ENCODE measurements at regions not wholly inside any gene's neighbourhood (a gene's known extent, or its start where the extent isn't known, plus 50 kb on each side); places are given as distances from the start of the nearest gene placed in this dataset.

DNA sequence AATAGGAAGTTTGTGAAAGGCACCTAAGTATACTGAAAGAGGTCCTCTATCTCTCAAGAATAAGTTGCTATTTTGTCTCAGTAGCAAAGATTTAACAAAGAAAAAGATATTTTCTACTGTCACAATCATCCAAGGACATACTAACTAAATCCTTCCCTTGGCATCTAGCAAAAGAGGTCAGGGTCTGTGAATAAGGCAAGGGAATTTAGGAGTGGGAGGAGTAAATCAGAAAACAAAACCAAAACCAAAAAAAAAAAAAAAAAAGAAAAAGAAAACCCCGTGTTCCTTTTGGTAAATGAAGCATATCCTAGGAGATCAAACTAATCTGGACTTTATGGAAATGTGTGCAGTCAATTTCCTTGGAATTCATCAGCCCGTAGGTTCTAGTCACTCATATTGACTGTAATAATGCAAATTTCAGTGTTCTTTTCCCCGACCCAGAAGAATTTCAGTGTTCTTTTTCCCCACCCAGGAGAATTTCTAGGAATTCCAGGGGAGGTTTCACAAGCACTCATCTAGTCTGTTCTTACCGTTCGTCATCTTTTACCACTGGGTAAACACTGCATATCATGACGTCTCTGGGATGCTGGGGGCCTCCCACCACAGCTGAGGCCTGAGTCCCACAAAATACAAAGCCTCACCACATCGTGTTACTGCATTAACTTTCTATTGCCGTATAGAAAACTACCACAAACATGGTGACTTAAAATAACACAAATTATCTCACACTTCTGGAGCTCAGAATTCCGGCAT, 113.8 kb upstream of the CCDC54 start:
- DNase-seq (ENCODE audit: low spot score): no peak

DNA sequence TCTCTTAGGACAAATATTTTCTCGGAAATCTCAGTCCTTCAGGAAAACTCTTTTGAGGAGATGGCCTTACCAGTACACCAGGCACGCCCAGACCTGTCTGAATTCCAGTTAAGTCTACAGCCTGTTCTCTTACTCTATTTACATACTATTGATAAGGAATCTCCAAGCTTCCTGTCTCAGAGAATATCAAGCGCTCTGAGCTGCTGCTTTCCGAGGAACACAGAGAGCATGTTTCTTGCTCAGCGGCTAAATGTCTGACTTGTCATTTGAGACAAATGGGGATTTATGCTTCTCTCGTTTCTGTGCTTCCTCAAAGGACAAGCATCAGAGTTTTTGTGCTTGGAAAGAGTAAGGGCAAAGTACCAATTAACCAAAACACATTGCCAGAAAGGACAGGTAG, 112.4 kb upstream of the CCDC54 start:
- DNase-seq (ENCODE audit: low spot score): no peak

DNA sequence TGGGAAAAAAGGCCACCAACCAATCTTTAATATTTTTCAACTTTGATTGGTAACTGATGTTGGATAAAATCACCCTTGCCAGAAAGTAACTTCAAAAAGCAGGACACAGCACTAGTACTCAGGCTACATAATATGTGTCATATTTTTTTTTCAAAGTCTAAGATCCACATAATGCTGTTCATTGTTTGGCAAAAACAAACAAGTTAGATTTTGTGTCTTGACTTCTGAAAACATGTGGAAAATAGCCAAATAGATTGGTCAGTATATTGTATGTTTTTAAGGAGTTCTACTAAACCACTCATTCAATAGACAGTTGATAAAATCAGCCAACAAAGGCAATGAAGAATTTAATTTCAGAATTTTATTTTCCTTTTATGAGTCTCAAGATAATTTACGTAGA, 111.7 kb upstream of the CCDC54 start:
- DNase-seq (ENCODE audit: low spot score): no peak

DNA sequence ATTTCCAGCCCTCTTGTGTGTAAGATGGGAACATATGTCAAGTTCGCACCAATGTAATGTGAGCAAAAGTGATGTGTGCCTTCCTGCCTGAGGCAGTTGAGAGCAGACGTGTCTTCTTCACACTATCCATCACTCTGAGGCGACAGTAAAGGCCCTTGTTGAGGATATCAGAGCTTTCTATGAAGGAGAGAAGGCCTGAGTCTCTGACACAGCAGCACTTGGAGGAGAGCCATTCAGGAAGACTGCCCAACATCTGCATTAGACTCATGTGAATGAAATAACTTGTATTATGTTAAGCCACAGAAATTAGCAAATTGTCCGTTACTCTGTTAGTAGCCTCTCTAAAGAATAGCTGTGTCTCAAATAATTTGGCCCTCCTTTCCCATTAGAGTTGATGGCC, 108.8 kb upstream of the CCDC54 start:
- no peak for DNase-seq (ENCODE audit: low spot score)

DNA sequence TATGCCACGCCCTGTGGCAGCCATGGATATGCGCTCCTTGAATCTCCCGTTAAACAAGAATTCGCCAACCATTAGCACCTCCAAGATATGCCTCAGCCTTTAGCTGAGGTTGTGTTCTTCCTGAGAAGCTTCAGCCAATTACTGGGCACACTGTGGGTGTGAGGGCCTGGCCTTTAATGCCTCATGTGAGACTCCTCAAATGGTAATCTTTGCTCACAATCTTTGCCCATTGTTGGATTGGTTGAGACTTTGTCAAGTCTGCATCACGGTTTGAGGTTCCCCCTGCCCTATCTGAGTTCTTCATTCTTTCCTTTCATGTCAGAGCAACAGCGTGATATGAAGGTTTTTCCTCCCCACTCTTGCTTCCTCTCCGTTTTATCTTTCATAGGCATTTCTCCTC, 108.1 kb upstream of the CCDC54 start:
- DNase-seq (ENCODE audit: low spot score): no peak

DNA sequence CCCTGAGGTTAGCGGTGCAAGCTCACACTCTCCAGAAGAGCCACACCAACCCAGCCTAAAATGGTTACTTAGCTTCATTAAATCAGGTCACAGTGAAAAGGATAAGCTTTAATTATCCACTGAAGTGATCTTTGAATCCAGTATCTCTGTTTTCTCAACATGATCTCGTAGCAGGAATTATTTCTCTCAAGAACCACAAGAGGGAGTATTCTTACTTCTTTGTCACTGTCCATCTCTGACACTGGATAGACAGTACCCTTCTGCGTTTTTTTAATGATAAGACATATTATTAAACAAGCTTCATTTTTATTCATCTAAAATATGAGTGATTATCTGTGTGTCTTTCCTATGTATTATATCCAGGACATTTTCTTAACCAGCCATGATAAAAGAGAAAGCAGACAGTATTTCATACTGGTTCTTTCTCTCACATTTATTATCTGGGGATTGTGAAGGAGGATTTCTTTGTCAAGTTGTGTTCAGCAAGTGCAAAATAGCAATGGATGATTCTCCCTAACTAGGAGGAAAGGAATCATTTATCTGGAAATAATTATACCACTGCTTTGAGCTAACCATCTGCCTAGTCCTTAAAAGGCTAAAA, 105.4 kb upstream of the CCDC54 start:
- peak; percentile 64 for DNase-seq (ENCODE audit: low spot score)

DNA sequence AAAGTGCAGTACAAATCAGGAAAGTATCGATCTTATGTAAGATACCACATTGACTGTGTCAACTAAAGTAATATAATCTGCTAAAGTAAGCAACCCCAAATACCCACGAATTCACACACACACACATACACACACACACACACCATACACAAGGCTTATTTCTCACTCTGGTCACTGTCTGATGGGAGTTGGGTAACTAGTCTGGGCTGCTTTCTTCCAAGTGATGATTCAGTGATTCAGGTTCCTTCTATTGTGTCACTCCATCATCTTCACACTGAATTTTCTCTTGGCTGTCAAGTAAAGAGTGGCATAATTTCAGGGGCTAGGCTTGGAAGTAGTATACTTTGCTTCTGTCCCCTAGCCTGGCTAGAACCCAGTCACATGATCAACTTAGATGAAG, 104.8 kb upstream of the CCDC54 start:
- DNase-seq (ENCODE audit: low spot score): no peak

DNA sequence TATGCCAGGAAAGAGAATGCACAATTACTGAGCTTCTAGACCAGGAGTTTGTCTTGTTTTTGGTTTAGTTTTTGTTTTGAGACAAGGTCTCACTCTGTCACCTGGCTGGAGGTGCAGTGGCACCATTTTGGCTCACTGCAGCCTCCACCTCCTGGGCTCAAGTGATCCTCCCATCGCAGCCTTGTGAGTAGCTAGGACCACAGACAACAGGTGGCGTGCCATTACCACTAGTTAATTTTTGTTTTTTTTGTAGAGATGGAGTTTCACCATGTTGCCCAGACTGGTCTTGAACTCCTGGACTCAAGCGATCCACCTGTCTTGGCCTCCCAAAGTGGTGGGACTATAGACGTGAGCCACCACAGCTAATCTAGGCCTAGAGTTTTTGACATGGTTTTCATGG, 104.4 kb upstream of the CCDC54 start:
- DNase-seq (ENCODE audit: low spot score): no peak

DNA sequence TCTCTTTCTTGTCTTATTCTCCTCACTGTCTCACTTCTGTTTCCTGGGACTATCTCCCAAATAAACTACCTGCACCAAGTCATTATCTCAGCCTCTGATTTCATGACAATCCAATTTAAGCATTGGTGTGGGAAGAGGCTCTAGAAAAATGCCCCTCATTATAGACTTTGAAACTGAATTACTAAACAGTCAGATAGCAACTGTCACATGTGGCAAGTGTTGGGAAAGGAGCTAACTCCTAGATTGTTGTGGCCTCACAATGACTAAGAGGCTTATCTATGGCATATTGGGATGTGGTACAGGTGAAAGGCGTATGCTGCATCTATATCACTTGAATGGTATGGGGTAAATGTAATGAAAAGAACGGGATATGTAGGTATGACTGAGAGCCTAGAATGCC, 103.5 kb upstream of the CCDC54 start:
- no peak for DNase-seq (ENCODE audit: low spot score)

DNA sequence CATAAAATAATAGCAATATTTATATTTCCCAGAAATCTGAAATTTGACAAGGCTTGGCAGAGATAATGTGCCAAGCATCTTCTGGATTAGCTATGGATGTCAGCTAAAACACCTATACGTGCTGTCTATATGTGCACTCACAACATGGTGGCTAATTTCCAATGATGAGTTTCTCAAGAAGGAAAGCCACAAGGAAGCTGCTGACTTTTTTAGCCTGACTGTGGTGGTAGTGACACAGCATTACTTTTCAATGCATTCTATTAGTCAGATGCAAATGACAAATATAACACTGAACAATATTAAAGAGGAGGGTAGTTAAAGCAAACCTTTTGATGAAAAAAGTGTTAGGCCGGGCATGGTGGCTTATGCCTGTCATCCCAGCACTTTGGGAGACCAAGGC, 101.7 kb upstream of the CCDC54 start:
- DNase-seq (ENCODE audit: low spot score): no peak

DNA sequence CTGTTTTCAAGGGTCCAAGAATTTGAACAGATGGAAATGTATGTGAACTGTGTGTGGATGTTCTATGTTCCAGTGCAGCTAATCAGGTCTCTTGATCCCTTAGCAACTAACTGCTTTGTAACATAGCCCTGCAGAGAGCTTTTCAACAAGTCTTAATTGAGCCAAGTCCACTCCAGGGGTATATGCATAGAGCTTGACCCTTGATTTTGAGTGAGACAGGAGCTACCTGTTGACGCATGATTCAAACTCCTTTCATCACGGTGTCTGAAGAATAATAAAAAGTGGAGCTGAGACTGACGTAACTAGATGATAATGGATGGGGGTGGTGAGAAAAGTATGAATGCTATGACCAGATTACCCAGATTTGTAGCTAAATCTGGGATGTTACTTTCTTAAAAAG, 93.3 kb upstream of the CCDC54 start:
- no peak for DNase-seq (ENCODE audit: low spot score)

DNA sequence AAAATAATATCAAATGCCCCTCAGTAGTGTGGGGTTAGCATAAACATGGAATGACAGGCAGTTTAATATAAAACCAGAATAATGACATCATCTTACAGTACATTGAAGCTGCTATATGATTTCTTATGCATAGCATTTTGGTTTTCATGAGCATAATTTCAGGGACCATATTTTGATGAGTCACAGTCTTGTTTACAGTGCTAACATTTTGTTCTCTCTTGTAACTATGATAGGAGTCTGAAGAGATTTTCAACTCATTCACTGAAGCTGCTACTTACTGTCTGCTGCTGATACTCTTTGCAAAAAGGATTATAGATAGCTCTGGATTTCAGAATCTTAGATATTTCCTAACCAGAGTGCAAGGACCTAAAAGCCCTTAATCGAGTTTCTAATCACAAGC, 92.6 kb upstream of the CCDC54 start:
- DNase-seq (ENCODE audit: low spot score): no peak

DNA sequence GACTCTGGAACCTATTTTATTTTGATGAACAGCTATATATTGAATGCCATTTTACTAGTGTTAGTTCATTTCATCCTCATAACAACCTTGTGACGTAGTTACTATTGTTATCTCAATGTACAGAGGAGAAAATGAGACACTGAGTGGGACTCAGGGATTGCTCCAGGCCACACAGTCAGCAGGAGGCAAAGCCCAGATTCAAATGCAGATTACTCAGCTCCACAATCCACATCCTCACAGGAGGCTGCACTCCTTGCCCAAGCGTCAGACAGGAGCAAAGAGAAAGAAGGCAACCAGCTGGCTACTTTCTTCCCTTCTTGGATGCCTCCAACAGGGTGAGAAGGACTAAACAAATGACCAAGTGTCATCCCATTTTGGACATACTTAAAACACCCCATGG, 92.0 kb upstream of the CCDC54 start:
- DNase-seq (ENCODE audit: low spot score): no peak

DNA sequence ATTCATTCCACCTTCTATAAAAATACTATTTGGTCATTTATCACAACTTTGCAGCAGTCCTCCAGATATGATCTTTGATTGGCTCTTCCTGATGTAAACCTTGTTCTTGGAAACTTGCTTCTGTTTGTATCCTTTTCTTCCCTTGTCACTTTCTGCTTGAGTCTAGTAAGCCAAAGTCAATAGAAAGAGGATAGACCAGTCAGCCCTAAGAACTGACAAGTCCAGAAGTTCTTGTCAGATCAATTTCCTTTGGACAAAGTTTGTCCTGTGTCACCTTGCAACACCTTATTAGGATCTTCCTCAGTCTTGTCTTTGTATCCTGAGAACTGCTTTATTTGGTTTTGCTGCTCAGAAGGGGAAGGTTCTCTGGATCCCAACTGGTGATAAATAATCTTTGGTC, 87.9 kb upstream of the CCDC54 start:
- no peak for DNase-seq (ENCODE audit: low spot score)

DNA sequence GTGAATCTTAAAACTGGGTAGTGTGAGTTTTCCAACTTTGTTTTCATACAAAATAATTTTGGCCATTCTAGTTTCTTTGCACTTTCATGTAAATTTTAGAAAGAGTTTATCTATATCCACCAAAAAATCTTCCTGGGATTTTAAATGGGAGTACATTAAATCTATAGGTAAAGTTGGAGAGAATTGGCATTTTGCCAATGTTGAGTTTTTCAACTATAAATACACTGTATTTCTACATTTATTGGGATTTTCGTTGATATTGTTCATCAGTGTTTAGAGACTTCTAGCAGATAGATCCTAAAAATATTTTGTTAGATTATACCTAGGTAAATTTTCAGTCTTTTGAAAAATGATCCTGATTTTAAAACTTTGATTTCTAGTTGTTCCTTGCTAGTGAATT, 83.1 kb upstream of the CCDC54 start:
- DNase-seq (ENCODE audit: low spot score): no peak

DNA sequence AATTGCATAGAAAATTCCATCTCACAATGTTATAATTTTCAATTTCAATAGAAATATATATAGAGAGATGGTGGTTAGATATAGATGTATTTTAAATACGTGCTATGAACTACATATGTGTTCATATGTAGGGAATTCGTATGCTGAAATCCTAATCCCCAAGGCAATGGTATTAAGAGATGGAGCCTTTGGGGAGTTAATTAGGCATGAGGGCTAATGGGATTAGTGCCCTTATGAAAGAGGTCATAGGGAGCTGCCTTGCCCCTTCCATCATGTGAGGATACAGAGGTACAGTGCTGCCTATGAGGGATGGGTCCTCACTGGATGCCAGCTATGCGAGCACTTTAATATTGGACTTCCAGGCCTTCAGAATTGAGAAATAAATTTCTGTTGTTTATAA, 79.6 kb upstream of the CCDC54 start:
- DNase-seq (ENCODE audit: low spot score): no peak

DNA sequence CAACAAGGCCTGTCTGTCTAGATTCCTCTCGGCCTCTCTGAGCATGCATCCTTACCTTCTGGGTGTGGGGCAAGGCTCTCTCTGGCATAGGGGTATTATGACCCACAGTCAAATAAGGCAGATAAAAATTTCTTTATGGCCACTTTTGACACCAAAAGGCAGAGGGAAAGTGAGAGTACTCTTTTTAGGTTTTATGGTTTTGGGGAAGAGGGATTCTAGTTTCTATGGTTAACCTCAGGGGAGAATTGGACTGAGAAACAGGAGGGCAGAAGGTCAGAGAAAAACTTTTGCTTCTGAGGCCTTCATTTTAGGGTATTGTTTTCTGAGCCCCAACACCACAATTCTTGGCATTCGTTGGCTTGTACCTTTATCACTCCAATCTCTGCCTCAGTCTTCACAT, 70.0 kb upstream of the CCDC54 start:
- DNase-seq (ENCODE audit: low spot score): no peak

DNA sequence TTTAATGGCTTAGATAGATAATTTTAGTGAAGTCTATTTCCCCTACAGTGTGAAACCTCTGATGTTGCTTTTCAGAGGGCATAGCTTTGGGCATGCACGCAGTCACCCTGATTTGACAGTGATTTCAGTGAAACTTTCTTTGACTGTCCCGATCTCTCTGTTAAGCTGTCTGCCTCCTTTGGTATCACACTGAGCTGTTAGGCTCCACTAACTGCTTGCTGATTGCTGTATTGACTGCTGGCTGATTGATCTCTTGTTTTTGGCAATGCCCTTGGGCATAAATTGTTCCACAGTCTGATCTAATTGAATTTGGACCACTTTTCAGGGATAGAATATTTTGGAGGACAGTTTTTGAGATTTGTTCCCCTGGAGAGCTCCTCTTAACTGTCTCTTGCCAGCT, 68.5 kb upstream of the CCDC54 start:
- no peak for DNase-seq (ENCODE audit: low spot score)

DNA sequence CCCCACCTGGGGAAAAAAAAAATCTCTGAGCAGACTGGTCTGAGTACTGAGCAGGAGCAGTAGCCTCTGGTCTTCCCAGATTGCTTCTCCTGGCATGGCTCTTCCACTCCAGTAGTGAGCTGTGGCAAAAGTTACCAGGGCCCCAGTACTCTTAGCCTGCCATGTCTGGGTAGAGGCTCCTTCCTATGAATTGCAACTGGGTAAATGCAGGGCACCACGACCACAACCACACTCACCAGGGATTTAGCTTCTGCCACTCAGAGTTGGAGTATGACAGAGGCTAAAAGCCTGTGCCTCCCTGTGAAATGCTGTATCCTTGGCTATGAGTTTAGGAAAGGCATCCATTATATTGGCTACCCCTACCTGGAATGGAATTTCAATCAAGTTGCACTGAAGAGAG, 67.9 kb upstream of the CCDC54 start:
- no peak for DNase-seq (ENCODE audit: low spot score)

DNA sequence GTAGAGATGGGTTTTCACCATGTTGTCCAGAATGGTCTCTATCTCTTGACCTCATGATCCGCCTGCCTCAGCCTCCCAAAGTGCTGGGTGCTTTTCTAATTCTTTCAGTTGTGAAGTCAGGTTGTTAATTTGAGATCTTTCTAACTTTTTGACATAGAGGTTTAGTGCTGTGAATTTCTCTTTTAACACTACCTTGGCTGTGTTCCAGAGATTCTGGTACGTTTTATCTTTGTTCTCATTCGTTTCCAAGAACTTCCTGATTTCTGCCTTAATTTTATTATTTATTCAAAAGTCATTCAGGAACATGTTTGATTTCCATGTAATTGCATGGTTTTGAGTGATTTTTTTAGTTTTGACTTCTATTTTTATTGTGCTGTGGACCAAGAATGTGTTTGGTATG, 63.5 kb upstream of the CCDC54 start:
- DNase-seq (ENCODE audit: low spot score): no peak

DNA sequence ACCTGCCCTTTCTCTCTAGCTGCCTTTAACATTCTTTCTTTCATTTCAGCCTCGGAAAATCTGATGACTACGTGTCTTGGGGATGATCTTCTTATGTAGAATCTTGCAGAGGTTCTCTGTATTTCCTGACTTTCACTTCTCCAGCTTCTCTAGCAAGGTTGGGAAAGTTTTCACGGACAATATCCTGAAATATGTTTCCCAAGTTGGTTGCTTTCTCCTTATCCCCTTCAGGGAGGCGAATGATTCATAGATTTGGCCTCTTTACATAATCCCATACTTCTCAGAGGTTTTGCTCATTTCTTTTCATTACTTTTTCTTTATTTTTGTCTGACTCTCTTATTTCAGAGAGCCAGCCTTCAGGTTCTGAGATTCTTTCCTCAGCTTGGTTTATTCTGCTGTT, 62.1 kb upstream of the CCDC54 start:
- DNase-seq (ENCODE audit: low spot score): no peak

DNA sequence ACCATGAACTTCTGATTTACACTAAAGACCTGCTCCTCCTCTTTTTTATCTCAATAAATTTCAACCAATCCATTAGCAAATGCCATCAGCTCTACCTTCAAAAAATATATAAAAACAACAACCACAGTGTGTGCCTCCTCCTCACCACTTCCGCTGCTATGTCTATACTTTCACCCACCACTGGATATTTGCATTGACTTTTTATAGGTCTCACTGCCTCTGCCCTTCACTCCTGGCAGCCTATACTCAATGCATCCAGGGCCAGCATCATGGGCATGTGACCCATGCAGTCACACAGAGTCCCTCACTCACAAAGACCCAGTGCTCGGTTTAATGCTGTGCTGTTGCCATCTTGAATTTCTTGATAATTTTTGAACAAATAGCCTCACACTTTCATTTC, 53.5 kb upstream of the CCDC54 start:
- DNase-seq (ENCODE audit: low spot score): no peak

DNA sequence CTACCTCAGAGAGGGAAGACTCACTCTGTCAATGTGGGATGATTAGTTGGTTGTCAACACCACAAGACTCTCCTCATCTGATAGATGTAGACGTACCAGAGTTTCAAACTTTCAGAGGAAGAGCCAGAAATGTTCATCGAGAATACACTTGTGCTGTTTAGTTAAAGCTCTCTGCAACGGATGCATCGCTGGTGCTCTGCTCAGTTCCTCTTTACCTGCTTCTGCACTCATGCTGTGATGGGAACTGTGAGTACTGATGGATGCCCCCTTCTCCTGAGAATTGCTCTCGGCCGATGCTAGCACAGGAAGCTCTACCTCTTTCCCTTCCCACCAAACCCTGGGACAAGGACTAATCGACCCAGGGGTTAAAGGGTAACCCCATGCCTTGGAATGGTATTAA, 51.8 kb upstream of the CCDC54 start:
- no peak for DNase-seq (ENCODE audit: low spot score)

All from LoVo (cell line).